ENCODE measurements at regions not wholly inside any gene's neighbourhood (a gene's known extent, or its start where the extent isn't known, plus 50 kb on each side); places are given as distances from the start of the nearest gene placed in this dataset.

DNA sequence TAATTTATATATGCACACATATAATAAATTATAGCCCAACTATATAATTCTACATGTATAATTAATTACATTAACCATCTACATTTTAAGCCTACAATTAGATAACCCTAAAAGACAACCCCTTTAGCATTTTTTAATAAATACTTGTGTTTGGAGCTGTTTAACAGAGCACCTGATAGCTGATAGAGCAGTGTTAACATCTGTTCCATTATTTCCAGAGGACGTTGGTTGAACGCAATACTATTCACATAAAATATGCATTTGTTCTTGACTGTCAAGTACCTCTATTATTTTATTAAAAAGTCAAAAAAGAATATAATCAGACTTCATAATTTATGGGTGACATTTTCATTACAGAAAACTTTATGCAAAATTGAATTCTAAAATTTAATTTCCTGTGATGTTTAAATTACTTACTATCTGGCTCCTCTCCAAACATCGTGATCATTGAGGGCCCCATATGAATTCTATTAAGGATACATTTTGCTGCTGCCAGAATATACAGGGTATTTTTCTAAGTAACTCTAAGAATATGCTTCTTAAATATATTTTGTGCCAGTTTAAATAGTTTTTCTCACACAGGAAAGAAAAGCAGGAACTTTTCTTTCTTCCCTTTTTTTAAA, 234.3 kb downstream of the SHOX2 start:
- TF ChIP-seq, protein P1, sequence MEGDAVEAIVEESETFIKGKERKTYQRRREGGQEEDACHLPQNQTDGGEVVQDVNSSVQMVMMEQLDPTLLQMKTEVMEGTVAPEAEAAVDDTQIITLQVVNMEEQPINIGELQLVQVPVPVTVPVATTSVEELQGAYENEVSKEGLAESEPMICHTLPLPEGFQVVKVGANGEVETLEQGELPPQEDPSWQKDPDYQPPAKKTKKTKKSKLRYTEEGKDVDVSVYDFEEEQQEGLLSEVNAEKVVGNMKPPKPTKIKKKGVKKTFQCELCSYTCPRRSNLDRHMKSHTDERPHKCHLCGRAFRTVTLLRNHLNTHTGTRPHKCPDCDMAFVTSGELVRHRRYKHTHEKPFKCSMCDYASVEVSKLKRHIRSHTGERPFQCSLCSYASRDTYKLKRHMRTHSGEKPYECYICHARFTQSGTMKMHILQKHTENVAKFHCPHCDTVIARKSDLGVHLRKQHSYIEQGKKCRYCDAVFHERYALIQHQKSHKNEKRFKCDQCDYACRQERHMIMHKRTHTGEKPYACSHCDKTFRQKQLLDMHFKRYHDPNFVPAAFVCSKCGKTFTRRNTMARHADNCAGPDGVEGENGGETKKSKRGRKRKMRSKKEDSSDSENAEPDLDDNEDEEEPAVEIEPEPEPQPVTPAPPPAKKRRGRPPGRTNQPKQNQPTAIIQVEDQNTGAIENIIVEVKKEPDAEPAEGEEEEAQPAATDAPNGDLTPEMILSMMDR (IDR thresholded peaks at IDR 0.05; ENCODE audit: low read depth, low read length) = no peak

DNA sequence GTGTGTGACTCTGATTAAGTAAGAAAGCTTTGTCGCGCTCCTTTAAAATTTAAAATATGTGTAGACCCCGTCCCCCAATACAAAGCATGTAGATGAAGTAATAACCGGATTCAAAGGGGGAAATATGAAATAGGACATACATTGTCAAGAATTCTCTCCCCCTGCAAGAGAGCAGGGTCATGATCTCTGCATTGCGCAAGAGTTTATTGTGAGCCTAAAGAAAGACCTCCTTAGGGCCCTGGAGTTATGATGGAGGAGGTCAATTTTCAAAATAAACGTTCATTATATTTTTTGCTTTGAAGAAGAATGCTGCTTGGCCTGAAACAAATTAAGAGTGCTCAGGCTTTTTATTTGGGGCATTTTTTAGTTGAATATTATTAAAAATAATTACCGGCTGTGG, 235.0 kb downstream of the SHOX2 start:
- no peaks in the 10 kb centered on the region for H3K27me3 ChIP-seq
- TF ChIP-seq, protein P1 (IDR thresholded peaks at IDR 0.05; ENCODE audit: low read depth, low read length) = no peak
- H3K9me3 ChIP-seq = no peaks in the 10 kb centered on the region
- H3K4me3 ChIP-seq (ENCODE audit: low read depth, low read length) = no peak overlapping the region
- H3K4me1 ChIP-seq = peaks cover 4% of the 10 kb centered on the region; the same call in 1 of the 2 replicates
- H3K36me3 ChIP-seq = no peaks in the 10 kb centered on the region
- no peak for DNase-seq

More for the DNA sequence above, 234.3 kb downstream of the SHOX2 start:
- no peaks in the 10 kb centered on the region for H3K27me3 ChIP-seq
- DNase-seq = no peak
- no peaks in the 10 kb centered on the region for H3K9me3 ChIP-seq
- no peaks in the 10 kb centered on the region for H3K36me3 ChIP-seq
- H3K4me3 ChIP-seq (ENCODE audit: low read depth, low read length) = no peak overlapping the region
- H3K4me1 ChIP-seq = peaks cover 4% of the 10 kb centered on the region; the same call in 1 of the 2 replicates

DNA sequence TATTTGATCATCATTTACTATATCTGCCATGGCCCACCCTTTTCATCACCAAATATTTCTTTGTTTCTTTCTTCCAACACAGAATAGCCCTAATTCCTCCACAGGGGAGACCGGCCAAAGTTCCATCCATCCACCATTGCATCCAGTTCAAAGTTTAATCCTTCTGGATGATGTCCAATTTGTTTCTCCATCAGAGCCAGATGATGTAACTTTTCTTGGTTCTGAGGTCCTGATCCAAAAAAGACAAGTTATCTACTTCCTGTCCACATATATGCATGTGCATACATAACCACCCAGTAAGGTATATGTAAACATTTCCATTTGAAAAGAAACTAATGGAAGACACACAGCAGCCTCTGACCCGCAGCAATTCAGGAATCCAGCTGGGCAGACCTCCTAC, 237.3 kb downstream of the SHOX2 start:
- Histone ChIP-seq H3K4me3 (ENCODE audit: low read depth, low read length) (no peak overlapping the region), H3K9me3 (no peaks in the 10 kb centered on the region), H3K36me3 (no peaks in the 10 kb centered on the region), H3K4me1 (peaks cover 4% of the 10 kb centered on the region; the same call in 1 of the 2 replicates), H3K27me3 (no peaks in the 10 kb centered on the region)
- DNase-seq = no peak
- TF ChIP-seq, protein P1 (IDR thresholded peaks at IDR 0.05; ENCODE audit: low read depth, low read length) = no peak

DNA sequence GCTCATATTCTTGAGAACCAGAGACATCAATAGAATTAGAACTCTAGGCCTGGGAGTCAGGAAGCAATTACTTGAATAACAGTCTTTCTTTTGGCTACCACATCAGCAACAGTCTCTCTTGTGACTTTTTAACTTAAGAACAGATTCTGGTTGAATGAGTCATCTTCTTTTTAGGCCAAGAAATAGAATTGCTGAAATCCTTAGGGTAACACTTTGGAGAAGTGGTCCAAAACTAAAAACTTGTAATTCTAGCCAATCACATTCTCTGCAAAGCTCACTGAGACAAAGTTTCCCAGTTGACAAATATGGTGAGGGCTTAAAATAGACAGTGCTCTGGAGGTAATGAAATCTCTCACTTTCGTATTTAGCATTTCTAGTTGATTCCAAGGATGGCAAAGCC, 238.0 kb downstream of the SHOX2 start:
- no peak overlapping the region for H3K4me3 ChIP-seq (ENCODE audit: low read depth, low read length)
- no peak for DNase-seq
- H3K4me1 ChIP-seq = peaks cover 4% of the 10 kb centered on the region; the same call in 1 of the 2 replicates
- no peaks in the 10 kb centered on the region for H3K9me3 ChIP-seq
- TF ChIP-seq, protein P1 (IDR thresholded peaks at IDR 0.05; ENCODE audit: low read depth, low read length) = no peak
- H3K36me3 ChIP-seq = no peaks in the 10 kb centered on the region
- no peaks in the 10 kb centered on the region for H3K27me3 ChIP-seq

DNA sequence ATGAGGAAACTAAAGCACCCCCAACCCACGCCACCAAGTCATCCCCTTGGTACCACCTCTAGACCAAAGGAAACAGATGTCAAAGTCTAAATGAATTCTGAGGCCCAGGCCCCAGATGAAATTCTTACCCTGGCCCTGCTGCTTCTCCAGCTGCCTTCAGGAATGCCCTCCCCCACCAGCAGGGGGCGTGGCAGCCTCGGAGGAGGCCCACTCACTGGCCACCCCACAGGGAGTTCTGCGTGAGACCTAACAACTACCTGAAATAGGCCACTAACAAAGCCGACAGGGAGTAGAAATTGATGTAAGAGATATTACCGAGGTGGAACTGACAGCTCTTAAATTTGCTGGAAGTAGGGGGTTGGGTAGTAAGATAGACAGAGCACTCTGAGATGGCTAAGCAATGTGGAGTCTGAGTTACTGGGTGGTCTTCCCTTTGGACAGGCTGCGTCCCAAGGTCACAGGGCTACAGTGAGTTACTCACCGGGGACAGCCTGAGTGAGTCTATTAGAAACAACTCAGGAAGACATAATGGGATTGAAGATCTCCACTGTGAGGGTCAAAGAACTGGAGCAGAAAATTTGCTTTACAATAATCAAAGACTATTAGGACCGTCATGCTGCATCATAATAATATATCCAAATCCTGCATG, 240.7 kb downstream of the SHOX2 start:
- H3K4me3 ChIP-seq (ENCODE audit: low read depth, low read length) = no peak overlapping the region
- no peaks in the 10 kb centered on the region for H3K9me3 ChIP-seq
- DNase-seq = peak; percentile 72

More for the DNA sequence above, 240.7 kb downstream of the SHOX2 start:
- no peaks in the 10 kb centered on the region for H3K4me1 ChIP-seq
- no peaks in the 10 kb centered on the region for H3K27me3 ChIP-seq
- no peaks in the 10 kb centered on the region for H3K36me3 ChIP-seq
- TF ChIP-seq, protein P1 (IDR thresholded peaks at IDR 0.05; ENCODE audit: low read depth, low read length) = peak; percentile 92
